ENCODE measurements at regions not wholly inside any gene's neighbourhood (a gene's known extent, or its start where the extent isn't known, plus 50 kb on each side); places are given as distances from the start of the nearest gene placed in this dataset.

GRCh38 chr11:119865661-119866156, 136.7 kb upstream of the NECTIN1 start:
- peaks cover 20% of the 10 kb centered on the region for H3K4me1 Mint-ChIP-seq (ENCODE audit: low read depth, unreplicated experiment)
- ChIA-PET CTCF (interaction anchor here (0.7 kb wide), 1 partner anchor 274 kb away, joined by 3 read pairs; no protein-coding TSS in a partner anchor), POLR2A (no interaction called here)
- H3K4me1 ChIP-seq: peaks cover 19% of the 10 kb centered on the region
- H3K27ac Mint-ChIP-seq (ENCODE audit: unreplicated experiment): peak overlapping the region; percentile 40
- no peak overlapping the region for H3K4me3 Mint-ChIP-seq (ENCODE audit: unreplicated experiment)
- no peak overlapping the region for H3K4me3 ChIP-seq (ENCODE audit: low read depth, low read length)
- no peaks in the 10 kb centered on the region for H3K9me3 Mint-ChIP-seq (ENCODE audit: unreplicated experiment)
- DNase-seq: no peak
- H3K27me3 Mint-ChIP-seq (ENCODE audit: insufficient read depth, unreplicated experiment): no peaks in the 10 kb centered on the region
- no peak for TF ChIP-seq CTCF (IDR thresholded peaks at IDR 0.05; ENCODE audit: insufficient read depth in 1 of 2, low read depth in 1 of 2, low read length in 1 of 2, severe bottlenecking in 1 of 2, unreplicated experiment in 1 of 2)
- H3K36me3 ChIP-seq (ENCODE audit: control insufficient read depth, insufficient read depth, low read length): no peaks in the 10 kb centered on the region
- no peaks in the 10 kb centered on the region for H3K36me3 Mint-ChIP-seq (ENCODE audit: insufficient read depth, unreplicated experiment)
- no TSS peak for BruUV-seq (replicated peaks)
- H3K9me3 ChIP-seq: no peaks in the 10 kb centered on the region
- intact Hi-C loops (cut with micrococcal nuclease; ENCODE audit: unreplicated experiment): loop anchor here (2.0 kb wide), 1 partner anchor 243 kb away; no protein-coding TSS in a partner anchor
- H3K27me3 ChIP-seq (replicated peaks; ENCODE audit: control insufficient read depth, insufficient read depth, low read length): no peaks in the 10 kb centered on the region

- no peak for TF ChIP-seq CTCF (IDR thresholded peaks at IDR 0.05; ENCODE audit: insufficient read depth in 1 of 2, low read depth in 1 of 2, low read length in 1 of 2, severe bottlenecking in 1 of 2, unreplicated experiment in 1 of 2)
- H3K9me3 ChIP-seq: no peaks in the 10 kb centered on the region
- Mint-ChIP-seq H3K9me3 (ENCODE audit: unreplicated experiment) (no peaks in the 10 kb centered on the region), H3K36me3 (ENCODE audit: insufficient read depth, unreplicated experiment) (no peaks in the 10 kb centered on the region), H3K4me1 (ENCODE audit: low read depth, unreplicated experiment) (peaks cover 20% of the 10 kb centered on the region), H3K27ac (ENCODE audit: unreplicated experiment) (peak overlapping the region; percentile 61), H3K4me3 (ENCODE audit: unreplicated experiment) (no peak overlapping the region), H3K27me3 (ENCODE audit: insufficient read depth, unreplicated experiment) (no peaks in the 10 kb centered on the region)
- DNase-seq: no peak
- no peak overlapping the region for H3K4me3 ChIP-seq (ENCODE audit: low read depth, low read length)
- H3K27me3 ChIP-seq (replicated peaks; ENCODE audit: control insufficient read depth, insufficient read depth, low read length): no peaks in the 10 kb centered on the region
- intact Hi-C loops (cut with micrococcal nuclease; ENCODE audit: unreplicated experiment): loop anchor here (1.0 to 2.0 kb wide), 4 partner anchors 42 to 244 kb away; no protein-coding TSS in a partner anchor
- H3K36me3 ChIP-seq (ENCODE audit: control insufficient read depth, insufficient read depth, low read length): no peaks in the 10 kb centered on the region
- ChIA-PET POLR2A (interaction anchor here (1.1 kb wide), 1 partner anchor 42 kb away, joined by 5 read pairs; no protein-coding TSS in a partner anchor), CTCF (interaction anchor here (0.9 to 1.3 kb wide), 9 partner anchors 16 to 136 kb away, joined by 3 to 16 read pairs (median 5); partner anchors contain the start of gene NECTIN1)
- peaks cover 19% of the 10 kb centered on the region for H3K4me1 ChIP-seq
- BruUV-seq (replicated peaks): no TSS peak
Observed at GRCh38 chr11:119864836-119865235, 135.8 kb upstream of the NECTIN1 start.

- Mint-ChIP-seq H3K4me1 (ENCODE audit: low read depth, unreplicated experiment) (peaks cover 20% of the 10 kb centered on the region), H3K27me3 (ENCODE audit: insufficient read depth, unreplicated experiment) (no peaks in the 10 kb centered on the region), H3K27ac (ENCODE audit: unreplicated experiment) (peak overlapping the region; percentile 61), H3K36me3 (ENCODE audit: insufficient read depth, unreplicated experiment) (no peaks in the 10 kb centered on the region), H3K9me3 (ENCODE audit: unreplicated experiment) (no peaks in the 10 kb centered on the region), H3K4me3 (ENCODE audit: unreplicated experiment) (peak overlapping the region; percentile 27)
- intact Hi-C loops (cut with micrococcal nuclease; ENCODE audit: unreplicated experiment): loop anchor here (1.0 to 2.0 kb wide), 4 partner anchors 43 to 245 kb away; no protein-coding TSS in a partner anchor
- CTCF ChIA-PET: interaction anchor here (0.5 to 1.3 kb wide), 14 partner anchors 16 to 305 kb away, joined by 3 to 16 read pairs (median 4); partner anchors contain the start of gene NECTIN1
- H3K9me3 ChIP-seq: no peaks in the 10 kb centered on the region
- peaks cover 19% of the 10 kb centered on the region for H3K4me1 ChIP-seq
- peak in 1 of 2 experiments; percentile 84 for TF ChIP-seq CTCF (IDR thresholded peaks at IDR 0.05; ENCODE audit: insufficient read depth in 1 of 2, low read depth in 1 of 2, low read length in 1 of 2, severe bottlenecking in 1 of 2, unreplicated experiment in 1 of 2)
- no peaks in the 10 kb centered on the region for H3K27me3 ChIP-seq (replicated peaks; ENCODE audit: control insufficient read depth, insufficient read depth, low read length)
- BruUV-seq (replicated peaks): no TSS peak
- no peaks in the 10 kb centered on the region for H3K36me3 ChIP-seq (ENCODE audit: control insufficient read depth, insufficient read depth, low read length)
- peak; percentile 92 to 97 for DNase-seq
- no peak overlapping the region for H3K4me3 ChIP-seq (ENCODE audit: low read depth, low read length)
- POLR2A ChIA-PET: interaction anchor here (0.6 to 1.1 kb wide), 2 partner anchors 43 to 483 kb away, joined by 4 to 5 read pairs; no protein-coding TSS in a partner anchor
Observed at GRCh38 chr11:119863851-119864601, 135.0 kb upstream of the NECTIN1 start.

Data from Caco-2 (cell line).